NT2/D1 (cell line): ENCODE measurements at regions not wholly inside any gene's neighbourhood (a gene's known extent, or its start where the extent isn't known, plus 50 kb on each side); places are given as distances from the start of the nearest gene placed in this dataset.

Experiments used
- SUZ12 ChIP-seq: IDR thresholded peaks from 2 replicates; pipeline ENCODE4 v1.6.1; 2011; ENCODE audit not compliant: insufficient read length, insufficient read depth; ENCODE audit errors: extremely low read depth
- YY1 ChIP-seq: IDR thresholded peaks from 2 replicates; pipeline ENCODE4 v1.6.1; 2011; ENCODE audit not compliant: insufficient read length, insufficient read depth
- ZNF274 ChIP-seq: IDR thresholded peaks from 2 replicates; pipeline ENCODE4 v1.6.1; 2011; ENCODE audit warnings: mild to moderate bottlenecking, low read depth, low read length

GRCh38 chr9:93857528-93857927 lies 97.6 kb downstream of the BARX1 start:
- TF ChIP-seq YY1 (no peak), ZNF274 (no peak), SUZ12 (no peak)
